Hepatocyte (in vitro differentiated cells): ENCODE measurements at regions not wholly inside any gene's neighbourhood (a gene's known extent, or its start where the extent isn't known, plus 50 kb on each side); places are given as distances from the start of the nearest gene placed in this dataset.

Source experiments
- DNase-seq: peaks from one replicate; pipeline ENCODE4 v3.0.0-alpha.2; 2016; ENCODE audit warnings: low spot score
- H2AFZ ChIP-seq: fragments of 200-600 bp; sonication (generic); 2 replicates; pipeline ENCODE4 v1.6.0; 2016; ENCODE audit warnings: antibody characterized with exemption, mild to moderate bottlenecking
- H3K27ac ChIP-seq: fragments of 200-600 bp; sonication (generic); 2 replicates; pipeline ENCODE4 v1.5.1; 2016; ENCODE audit warnings: mild to moderate bottlenecking
- H3K27me3 ChIP-seq: fragments of 200-600 bp; sonication (generic); 2 replicates; pipeline ENCODE4 v1.6.1; 2016
- H3K36me3 ChIP-seq: fragments of 200-600 bp; sonication (generic); replicated peaks from 2 replicates; pipeline ENCODE4 v1.5.1; 2016; ENCODE audit warnings: low read depth; ENCODE audit not compliant: insufficient read depth
- H3K4me1 ChIP-seq: fragments of 200-600 bp; sonication (generic); 2 replicates; pipeline ENCODE4 v1.5.1; 2016; ENCODE audit warnings: mild to moderate bottlenecking, moderate library complexity; ENCODE audit not compliant: insufficient read depth
- H3K4me2 ChIP-seq: fragments of 200-600 bp; sonication (generic); 2 replicates; pipeline ENCODE4 v1.6.0; 2016
- H3K4me3 ChIP-seq: fragments of 200-600 bp; sonication (generic); 2 replicates; pipeline ENCODE4 v1.5.1; 2016; ENCODE audit warnings: mild to moderate bottlenecking
- H3K79me2 ChIP-seq: fragments of 200-600 bp; sonication (generic); 2 replicates; pipeline ENCODE4 v1.6.0; 2017; ENCODE audit warnings: mild to moderate bottlenecking
- H3K9me2 ChIP-seq: fragments of 200-600 bp; sonication (generic); replicated peaks from 2 replicates; pipeline ENCODE4 v1.6.0; 2017; ENCODE audit warnings: mild to moderate bottlenecking; ENCODE audit not compliant: insufficient read depth
- H3K9me3 ChIP-seq: fragments of 200-600 bp; sonication (generic); 2 replicates; pipeline ENCODE4 v1.5.1; 2016; ENCODE audit warnings: low read depth, mild to moderate bottlenecking
- H4K20me1 ChIP-seq: fragments of 200-600 bp; sonication (generic); 2 replicates; pipeline ENCODE4 v1.6.0; 2016; ENCODE audit warnings: mild to moderate bottlenecking; ENCODE audit not compliant: insufficient read depth, poor library complexity, severe bottlenecking
- EZH2 ChIP-seq: fragments of 200-600 bp; sonication (generic); IDR thresholded peaks from 2 replicates; pipeline ENCODE4 v1.6.1; 2016; ENCODE audit warnings: antibody characterized with exemption, mild to moderate bottlenecking, borderline replicate concordance
- EZH2phosphoT487 ChIP-seq: fragments of 200-600 bp; sonication (generic); IDR thresholded peaks from one replicate; pipeline ENCODE4 v1.6.1; 2018; ENCODE audit warnings: antibody characterized with exemption, mild to moderate bottlenecking, low read depth, moderate library complexity; ENCODE audit not compliant: unreplicated experiment, severe bottlenecking
- WGBS: methylation state at CpG from one replicate; pipeline ENCODE4 v1.1.6; 2016; ENCODE audit warnings: low lambda C conversion rate; ENCODE audit errors: missing lambda C conversion rate; 5-methylcytosine and 5-hydroxymethylcytosine counted together
- TF ChIP-seq, protein P1 (sequence below): fragments of 200-600 bp; sonication (generic); IDR thresholded peaks from 2 replicates; pipeline ENCODE4 v1.5.1; 2016; ENCODE audit warnings: antibody characterized with exemption, mild to moderate bottlenecking; ENCODE audit not compliant: poor library complexity

DNA sequence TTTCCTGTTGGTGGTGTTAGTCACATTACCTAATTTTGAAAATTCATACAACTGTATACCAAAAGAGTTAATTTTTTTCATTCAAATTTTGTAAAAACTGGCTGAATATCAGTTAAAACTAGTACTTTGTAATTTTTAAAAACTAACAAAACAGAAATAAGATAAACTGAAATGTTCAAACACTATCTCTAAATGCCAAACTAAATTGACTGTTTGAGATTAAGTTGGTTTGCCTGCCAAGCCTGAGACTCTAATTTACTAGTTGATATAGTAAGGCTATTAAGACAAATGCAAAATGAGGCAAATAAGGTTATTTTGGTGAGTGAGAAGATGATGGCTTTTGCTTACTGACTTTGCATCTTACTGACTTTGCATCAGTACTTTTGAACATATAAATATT lies 1134.9 kb upstream of the LRRN3 start:
- DNase-seq = no peak
- no peak overlapping the region for H3K4me2 ChIP-seq
- H3K27me3 ChIP-seq = no peaks in the 10 kb centered on the region
- no peak overlapping the region for H3K4me3 ChIP-seq
- no peaks in the 10 kb centered on the region for H3K9me3 ChIP-seq
- no peaks in the 10 kb centered on the region for H4K20me1 ChIP-seq
- H3K9me2 ChIP-seq = no peaks in the 10 kb centered on the region
- no peaks in the 10 kb centered on the region for H3K4me1 ChIP-seq
- no peak overlapping the region for H2AFZ ChIP-seq
- no peaks in the 10 kb centered on the region for H3K79me2 ChIP-seq
- H3K36me3 ChIP-seq = no peaks in the 10 kb centered on the region
- no peak overlapping the region for H3K27ac ChIP-seq
- TF ChIP-seq EZH2 = no peak
- TF ChIP-seq EZH2phosphoT487 = no peak
- TF ChIP-seq, protein P1, sequence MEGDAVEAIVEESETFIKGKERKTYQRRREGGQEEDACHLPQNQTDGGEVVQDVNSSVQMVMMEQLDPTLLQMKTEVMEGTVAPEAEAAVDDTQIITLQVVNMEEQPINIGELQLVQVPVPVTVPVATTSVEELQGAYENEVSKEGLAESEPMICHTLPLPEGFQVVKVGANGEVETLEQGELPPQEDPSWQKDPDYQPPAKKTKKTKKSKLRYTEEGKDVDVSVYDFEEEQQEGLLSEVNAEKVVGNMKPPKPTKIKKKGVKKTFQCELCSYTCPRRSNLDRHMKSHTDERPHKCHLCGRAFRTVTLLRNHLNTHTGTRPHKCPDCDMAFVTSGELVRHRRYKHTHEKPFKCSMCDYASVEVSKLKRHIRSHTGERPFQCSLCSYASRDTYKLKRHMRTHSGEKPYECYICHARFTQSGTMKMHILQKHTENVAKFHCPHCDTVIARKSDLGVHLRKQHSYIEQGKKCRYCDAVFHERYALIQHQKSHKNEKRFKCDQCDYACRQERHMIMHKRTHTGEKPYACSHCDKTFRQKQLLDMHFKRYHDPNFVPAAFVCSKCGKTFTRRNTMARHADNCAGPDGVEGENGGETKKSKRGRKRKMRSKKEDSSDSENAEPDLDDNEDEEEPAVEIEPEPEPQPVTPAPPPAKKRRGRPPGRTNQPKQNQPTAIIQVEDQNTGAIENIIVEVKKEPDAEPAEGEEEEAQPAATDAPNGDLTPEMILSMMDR = no peak

DNA sequence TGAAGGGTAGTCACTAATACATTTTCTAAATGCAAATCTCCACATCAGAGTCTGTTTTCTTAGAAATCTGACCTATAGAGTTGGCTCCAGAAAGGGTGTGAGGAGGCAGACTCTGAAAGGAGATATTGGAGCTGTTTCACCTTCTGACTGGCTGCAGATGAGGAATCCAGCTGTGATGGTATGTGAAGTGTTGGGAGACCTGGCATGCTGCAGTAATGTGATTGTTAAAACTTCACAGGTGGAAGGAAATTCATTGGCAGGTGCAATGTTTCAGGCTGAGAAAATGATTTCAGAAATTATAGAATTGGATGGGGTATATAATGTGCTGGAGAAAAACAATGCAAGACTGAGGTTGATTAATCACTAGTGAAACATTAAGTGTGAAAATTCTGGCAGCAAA lies 1134.0 kb upstream of the LRRN3 start:
- no peak for TF ChIP-seq EZH2phosphoT487
- no peak for TF ChIP-seq EZH2
- TF ChIP-seq, protein P1 = no peak
- no peaks in the 10 kb centered on the region for H3K4me1 ChIP-seq
- DNase-seq = no peak

DNA sequence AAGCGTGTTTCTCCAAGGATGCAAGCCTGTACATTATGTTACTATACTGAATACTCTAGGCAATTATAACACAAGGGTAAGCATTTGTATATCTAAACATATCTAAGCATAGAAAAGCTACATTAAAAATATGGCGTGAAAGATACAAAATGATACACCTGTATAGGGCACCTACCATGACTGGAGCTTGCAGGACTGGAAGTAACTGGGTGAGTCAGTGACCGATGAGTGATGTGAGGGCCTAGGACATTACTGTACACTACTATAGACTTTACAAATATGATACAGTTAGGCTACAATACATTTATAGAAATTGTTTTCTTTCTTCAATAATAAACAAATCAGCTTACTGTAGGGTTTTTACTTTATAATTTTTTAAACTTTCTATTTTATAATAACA lies 1127.2 kb upstream of the LRRN3 start:
- Histone ChIP-seq H2AFZ (no peak overlapping the region), H3K27me3 (no peaks in the 10 kb centered on the region), H3K9me2 (no peaks in the 10 kb centered on the region), H4K20me1 (no peaks in the 10 kb centered on the region), H3K4me1 (no peaks in the 10 kb centered on the region), H3K79me2 (no peaks in the 10 kb centered on the region), H3K4me2 (no peak overlapping the region), H3K4me3 (no peak overlapping the region), H3K9me3 (no peaks in the 10 kb centered on the region), H3K36me3 (no peaks in the 10 kb centered on the region), H3K27ac (no peak overlapping the region)
- TF ChIP-seq EZH2phosphoT487 = no peak
- TF ChIP-seq, protein P1 = no peak
- TF ChIP-seq EZH2 = no peak
- 95% methylated on average over 3 of the region's 3 CpGs for WGBS
- no peak for DNase-seq

More for the DNA sequence above, 1134.0 kb upstream of the LRRN3 start:
- no peaks in the 10 kb centered on the region for H3K79me2 ChIP-seq
- H3K9me3 ChIP-seq = no peaks in the 10 kb centered on the region
- no peaks in the 10 kb centered on the region for H3K9me2 ChIP-seq
- H3K4me2 ChIP-seq = no peak overlapping the region
- no peak overlapping the region for H3K27ac ChIP-seq
- no peak overlapping the region for H2AFZ ChIP-seq
- no peak overlapping the region for H3K4me3 ChIP-seq
- no peaks in the 10 kb centered on the region for H4K20me1 ChIP-seq
- no peaks in the 10 kb centered on the region for H3K27me3 ChIP-seq
- no peaks in the 10 kb centered on the region for H3K36me3 ChIP-seq

DNA sequence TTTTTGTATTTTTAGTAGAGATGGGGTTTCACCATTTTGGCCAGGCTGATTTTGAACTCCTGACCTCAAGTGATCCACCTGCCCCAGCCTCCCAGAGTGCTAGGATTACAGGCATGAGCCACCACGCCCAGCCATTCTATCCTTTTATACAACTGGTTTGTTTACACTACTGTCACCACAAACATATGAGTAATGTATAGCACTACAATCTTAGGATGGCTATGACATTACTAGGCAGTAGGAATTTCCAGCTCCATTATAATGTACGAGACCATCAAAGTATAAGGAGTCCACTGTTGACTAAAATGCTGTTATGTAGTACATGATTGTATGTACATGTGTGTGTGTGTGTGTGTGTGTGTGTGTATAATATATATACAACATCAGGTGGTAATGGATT lies 1126.1 kb upstream of the LRRN3 start:
- no peaks in the 10 kb centered on the region for H3K79me2 ChIP-seq

More for the DNA sequence above, 1126.1 kb upstream of the LRRN3 start:
- Histone ChIP-seq H2AFZ (no peak overlapping the region), H3K27me3 (no peaks in the 10 kb centered on the region), H3K4me2 (no peak overlapping the region), H3K4me3 (no peak overlapping the region), H4K20me1 (no peaks in the 10 kb centered on the region), H3K36me3 (no peaks in the 10 kb centered on the region), H3K9me3 (no peaks in the 10 kb centered on the region), H3K4me1 (no peaks in the 10 kb centered on the region), H3K27ac (no peak overlapping the region), H3K9me2 (no peaks in the 10 kb centered on the region)
- WGBS = 87% methylated on average over 2 of the region's 2 CpGs
- TF ChIP-seq EZH2 (no peak), EZH2phosphoT487 (no peak)
- TF ChIP-seq, protein P1 = no peak
- DNase-seq = no peak
